AG09309 (cell line): ENCODE measurements at regions not wholly inside any gene's neighbourhood (a gene's known extent, or its start where the extent isn't known, plus 50 kb on each side); places are given as distances from the start of the nearest gene placed in this dataset.

Experiments used
- DNase-seq: peaks from one replicate; pipeline ENCODE4 v3.0.0-alpha.2; 2010; ENCODE audit warnings: low read depth
- H3K4me3 ChIP-seq: 2 replicates; pipeline ENCODE4 v1.5.1; 2011; ENCODE audit warnings: mild to moderate bottlenecking, low read depth, low read length, moderate library complexity; ENCODE audit not compliant: control insufficient read depth
- TF ChIP-seq, protein P1 (sequence below): IDR thresholded peaks from 2 replicates; pipeline ENCODE4 v1.5.1; 2011; ENCODE audit warnings: mild to moderate bottlenecking, low read depth, low read length, inconsistent platforms; ENCODE audit not compliant: insufficient read depth, control insufficient read depth; ENCODE audit errors: missing control alignments

DNA sequence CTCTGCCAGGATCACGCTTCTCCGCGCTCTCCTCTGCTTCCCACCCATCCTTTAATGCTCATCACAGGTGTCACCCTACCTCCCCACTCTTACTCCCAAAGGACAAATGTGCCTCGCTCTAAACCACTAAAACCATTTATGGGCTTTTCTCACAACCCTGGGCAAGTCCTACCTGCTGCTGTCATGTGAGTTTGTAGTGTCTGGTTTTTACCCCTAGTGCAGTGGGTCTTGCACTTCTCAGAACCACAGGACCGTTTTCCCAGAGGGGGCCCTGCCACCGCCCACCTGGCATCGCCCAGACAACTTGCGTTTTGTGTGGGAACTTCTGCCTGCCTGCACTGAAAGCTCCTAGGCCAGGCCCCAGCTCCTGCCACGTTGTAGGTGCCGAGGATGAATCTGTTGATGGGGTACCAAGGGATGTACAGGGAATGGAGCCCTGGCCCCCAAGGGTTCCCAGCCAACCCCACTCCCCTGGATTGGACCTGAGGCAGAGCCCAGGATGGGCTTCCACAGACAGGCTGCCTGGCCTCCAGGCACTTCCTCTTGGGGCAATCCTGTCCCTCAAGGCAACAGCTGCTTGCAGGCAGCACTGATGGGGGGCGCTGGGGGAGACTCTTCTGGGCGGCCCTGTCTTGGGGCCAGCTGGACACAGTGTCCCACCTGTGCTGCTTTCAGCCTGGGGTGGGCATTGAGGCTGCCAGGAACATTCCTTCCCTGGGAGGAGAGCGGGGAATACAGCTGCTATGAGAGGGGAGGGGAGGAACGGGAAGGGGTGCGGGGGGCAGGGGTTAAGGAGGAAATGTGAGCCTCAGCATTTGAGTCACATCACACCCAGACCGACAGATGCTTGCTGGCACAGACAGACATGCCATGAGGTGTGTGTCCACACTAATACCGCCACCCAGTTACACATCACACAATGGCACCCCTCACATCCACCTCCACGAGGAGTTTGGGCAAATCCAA, 176.3 kb downstream of the ZFP36L2 start:
- H3K4me3 ChIP-seq, result no peak overlapping the region
- TF ChIP-seq, protein P1, sequence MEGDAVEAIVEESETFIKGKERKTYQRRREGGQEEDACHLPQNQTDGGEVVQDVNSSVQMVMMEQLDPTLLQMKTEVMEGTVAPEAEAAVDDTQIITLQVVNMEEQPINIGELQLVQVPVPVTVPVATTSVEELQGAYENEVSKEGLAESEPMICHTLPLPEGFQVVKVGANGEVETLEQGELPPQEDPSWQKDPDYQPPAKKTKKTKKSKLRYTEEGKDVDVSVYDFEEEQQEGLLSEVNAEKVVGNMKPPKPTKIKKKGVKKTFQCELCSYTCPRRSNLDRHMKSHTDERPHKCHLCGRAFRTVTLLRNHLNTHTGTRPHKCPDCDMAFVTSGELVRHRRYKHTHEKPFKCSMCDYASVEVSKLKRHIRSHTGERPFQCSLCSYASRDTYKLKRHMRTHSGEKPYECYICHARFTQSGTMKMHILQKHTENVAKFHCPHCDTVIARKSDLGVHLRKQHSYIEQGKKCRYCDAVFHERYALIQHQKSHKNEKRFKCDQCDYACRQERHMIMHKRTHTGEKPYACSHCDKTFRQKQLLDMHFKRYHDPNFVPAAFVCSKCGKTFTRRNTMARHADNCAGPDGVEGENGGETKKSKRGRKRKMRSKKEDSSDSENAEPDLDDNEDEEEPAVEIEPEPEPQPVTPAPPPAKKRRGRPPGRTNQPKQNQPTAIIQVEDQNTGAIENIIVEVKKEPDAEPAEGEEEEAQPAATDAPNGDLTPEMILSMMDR, result no peak
- no peak for DNase-seq

DNA sequence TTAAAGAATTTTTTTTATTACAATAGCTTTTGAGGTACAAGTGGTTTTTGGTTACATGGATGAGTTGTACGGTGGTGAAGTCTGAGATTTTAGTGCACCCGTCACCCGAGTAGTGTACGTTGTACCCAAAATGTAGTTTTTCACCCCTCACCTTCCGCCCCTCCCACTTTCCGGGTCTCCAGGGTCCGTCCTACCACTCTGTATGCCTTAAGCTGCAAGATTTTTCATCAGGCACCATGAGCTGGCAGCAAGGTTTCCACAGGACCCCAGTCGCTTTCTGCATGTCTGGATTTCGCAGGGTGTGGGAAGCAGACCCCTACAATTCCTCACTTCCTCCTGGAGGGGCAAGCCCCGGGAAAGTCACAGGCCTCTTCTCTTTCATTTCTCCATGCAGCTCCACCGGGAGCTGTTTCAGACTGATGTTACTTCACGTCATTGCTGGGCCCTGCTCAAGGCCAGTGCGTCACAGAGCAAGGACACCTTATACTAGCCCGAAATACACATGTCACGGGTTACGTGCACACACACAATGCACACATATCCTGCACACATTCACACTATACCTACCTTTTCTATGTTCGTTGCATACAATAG, 179.1 kb downstream of the ZFP36L2 start:
- DNase-seq, result no peak
- no peak overlapping the region for H3K4me3 ChIP-seq
- TF ChIP-seq, protein P1, result no peak

DNA sequence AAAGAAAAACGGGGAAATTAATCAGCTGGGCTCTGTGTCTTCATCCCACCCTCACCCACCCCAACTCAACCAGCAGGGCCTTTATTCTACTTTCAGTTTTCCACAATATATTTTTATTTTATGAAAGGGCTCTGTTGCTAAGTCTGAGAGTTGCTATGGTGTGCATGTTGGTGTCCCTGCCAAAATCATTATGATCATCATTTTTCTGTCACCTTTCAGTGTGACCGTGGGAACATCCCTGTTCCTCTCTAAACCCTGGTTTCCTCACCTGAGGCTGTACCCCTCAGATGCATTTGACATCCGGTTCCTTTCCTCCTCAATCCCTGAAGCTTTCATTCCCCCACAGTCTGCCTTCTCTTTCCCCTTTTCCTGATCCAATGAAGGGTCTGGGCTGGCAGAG, 180.5 kb downstream of the ZFP36L2 start:
- no peak overlapping the region for H3K4me3 ChIP-seq
- TF ChIP-seq, protein P1, result no peak
- no peak for DNase-seq

DNA sequence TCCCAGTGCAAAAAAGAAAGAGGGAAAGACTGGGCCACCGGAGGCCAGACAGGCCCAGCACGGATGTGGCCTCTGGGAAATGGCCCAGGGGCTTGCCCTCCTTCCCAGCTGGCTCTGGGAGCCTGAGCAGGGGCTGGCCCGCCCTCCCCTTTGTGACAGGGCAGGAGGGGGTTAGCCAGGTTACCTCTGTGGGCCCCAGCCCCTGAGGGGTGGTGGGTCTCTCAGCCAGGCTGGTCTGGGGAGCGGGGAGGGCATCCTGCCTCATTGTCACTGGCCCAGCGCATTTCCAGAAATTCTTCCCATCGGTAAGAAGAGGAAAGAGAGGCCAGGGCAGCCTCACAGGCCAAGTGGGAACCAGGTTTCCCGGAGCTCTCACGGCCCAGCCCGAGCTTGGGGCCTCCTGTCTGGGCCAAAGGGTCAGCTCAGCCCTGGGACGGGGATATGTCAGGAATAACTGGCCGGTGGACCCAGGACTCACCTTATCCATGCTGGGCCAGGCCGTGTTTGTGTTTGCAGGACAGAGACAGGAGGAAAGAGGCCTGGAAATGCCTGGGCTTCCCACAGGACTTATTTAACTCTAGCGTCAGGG, 182.2 kb downstream of the ZFP36L2 start:
- TF ChIP-seq, protein P1, result no peak
- no peak for DNase-seq
- H3K4me3 ChIP-seq, result no peak overlapping the region

DNA sequence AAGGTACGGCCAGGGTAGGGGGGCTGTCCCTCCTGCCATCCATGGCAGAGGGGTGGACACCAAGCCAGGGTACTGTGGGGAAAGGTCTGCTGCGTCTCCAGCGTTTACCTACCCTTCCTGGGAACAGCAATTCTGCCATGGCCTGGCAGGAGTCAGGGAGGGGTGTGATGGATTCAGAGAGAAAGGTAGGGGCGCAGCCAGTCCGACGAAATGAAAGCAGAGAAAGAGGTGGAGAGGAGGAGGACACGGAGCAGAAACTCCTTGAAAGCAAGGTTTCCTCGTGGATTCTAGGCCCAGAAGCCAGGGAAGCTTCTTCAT, 182.9 kb downstream of the ZFP36L2 start:
- no peak for DNase-seq
- TF ChIP-seq, protein P1, result no peak
- H3K4me3 ChIP-seq, result no peak overlapping the region

DNA sequence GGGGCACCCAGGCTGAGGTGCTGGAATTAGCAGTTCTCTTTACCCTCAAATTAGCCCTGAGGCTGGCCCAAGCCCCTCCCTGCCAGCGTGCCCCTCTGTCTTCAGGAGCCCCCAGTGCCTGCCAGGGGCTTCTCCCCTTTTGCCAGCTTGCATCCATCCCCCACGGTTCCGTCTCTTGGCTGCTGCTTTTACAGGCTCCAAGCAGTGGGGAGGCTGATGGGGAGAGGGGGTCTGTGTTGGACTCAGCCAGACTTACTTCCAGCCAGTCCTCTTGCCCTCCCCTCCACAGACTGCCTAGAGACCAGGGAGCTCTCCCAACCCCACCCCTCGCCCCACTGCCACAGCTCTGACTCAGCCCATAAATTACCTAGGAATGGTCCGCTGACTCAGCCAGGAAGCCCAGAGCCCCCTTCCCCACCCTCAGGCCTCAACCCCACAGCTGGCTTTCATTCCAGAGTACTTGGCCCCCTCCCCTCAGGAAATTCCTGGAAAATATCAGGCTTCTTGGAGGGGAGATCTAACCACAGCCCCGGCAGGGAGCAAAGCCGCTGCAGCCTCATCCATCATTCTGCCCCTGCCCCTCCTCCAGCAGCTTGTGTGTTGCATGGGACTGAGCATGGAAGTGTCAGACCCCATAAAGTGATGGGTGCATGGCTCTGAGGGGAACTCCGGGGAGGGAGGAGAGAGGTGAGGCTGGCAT, 184.6 kb downstream of the ZFP36L2 start:
- peak; percentile 89 for DNase-seq
- TF ChIP-seq, protein P1, result no peak
- H3K4me3 ChIP-seq, result no peak overlapping the region
